ENCODE measurements at regions not wholly inside any gene's neighbourhood (a gene's known extent, or its start where the extent isn't known, plus 50 kb on each side); places are given as distances from the start of the nearest gene placed in this dataset.
"Not testable (repeated sequence)": the region's sequence is repeated elsewhere in the genome, so short reads cannot be mapped to it uniquely, and the experiment has no call there.

DNA sequence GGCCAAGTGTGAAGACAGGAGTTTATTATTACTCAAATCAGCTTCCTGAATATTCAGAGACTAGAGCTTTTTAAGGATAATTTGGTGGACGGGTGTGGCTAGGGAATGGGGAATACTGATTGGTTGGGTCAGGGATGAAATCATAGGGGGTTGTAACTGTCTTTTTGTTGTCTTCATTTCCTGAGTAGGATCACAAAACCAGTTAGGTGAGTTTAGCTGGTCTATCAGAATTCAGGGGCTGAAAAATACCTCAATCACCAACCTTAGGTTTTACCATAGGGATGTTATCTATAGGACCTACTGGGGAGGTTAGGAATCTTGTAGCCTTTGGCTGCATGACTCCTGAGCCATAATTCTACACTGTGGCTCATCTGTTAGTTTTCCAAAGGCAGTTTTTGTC, 235.8 kb downstream of the YTHDC2 start:
- no peaks in the 10 kb centered on the region for H4K20me1 ChIP-seq (ENCODE audit: low read depth, low read length)
- no peak overlapping the region for H3K27ac ChIP-seq (ENCODE audit: low read depth, low read length)
- TF ChIP-seq EZH2phosphoT487 (conservative IDR thresholded peaks at IDR 0.05; ENCODE audit: low read length) (no peak), CTCF (IDR thresholded peaks at IDR 0.05; ENCODE audit: insufficient read depth, low read length, poor library complexity, severe bottlenecking) (no peak)
- H3K4me2 ChIP-seq (ENCODE audit: low read depth, low read length, poor library complexity, severe bottlenecking): no peak overlapping the region
- no peaks in the 10 kb centered on the region for H3K27me3 ChIP-seq (ENCODE audit: low read length)
- H3K9me3 ChIP-seq (ENCODE audit: insufficient read depth, low read length): no peaks in the 10 kb centered on the region
- no peaks in the 10 kb centered on the region for H3K79me2 ChIP-seq (ENCODE audit: insufficient read depth, low read length)
- no peaks in the 10 kb centered on the region for H3F3A ChIP-seq (ENCODE audit: insufficient read depth)
- H3K36me3 ChIP-seq (ENCODE audit: low read length): no peaks in the 10 kb centered on the region
- no peaks in the 10 kb centered on the region for H3K9me2 ChIP-seq (replicated peaks; ENCODE audit: insufficient read depth, low read length)
- H2AFZ ChIP-seq (ENCODE audit: low read depth, low read length, severe bottlenecking): no peak overlapping the region
- no peak overlapping the region for H3K9ac ChIP-seq (ENCODE audit: low read length)
- H3K4me3 ChIP-seq (ENCODE audit: insufficient read depth, low read length, poor library complexity, severe bottlenecking): no peak overlapping the region

DNA sequence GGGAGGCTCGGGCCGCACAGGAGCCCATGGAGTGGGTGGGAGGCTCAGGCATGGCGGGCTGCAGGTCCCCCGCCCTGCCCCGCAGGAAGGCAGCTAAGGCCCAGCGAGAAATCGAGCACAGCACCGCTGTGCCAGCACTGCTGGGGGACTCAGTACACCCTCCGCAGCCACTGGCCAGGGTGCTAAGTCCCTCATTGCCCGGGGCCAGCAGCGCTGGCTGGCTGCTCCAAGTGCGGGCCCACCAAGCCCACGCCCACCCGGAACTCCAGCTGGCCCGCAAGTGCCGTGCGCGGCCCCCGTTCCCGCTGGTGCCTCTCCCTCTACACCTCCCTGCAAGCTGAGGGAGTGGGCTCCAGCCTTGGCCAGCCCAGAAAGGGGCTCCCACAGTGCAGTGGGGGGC, 239.7 kb downstream of the YTHDC2 start:
- H3F3A ChIP-seq (ENCODE audit: insufficient read depth); H3K9me3 ChIP-seq (ENCODE audit: insufficient read depth, low read length); H3K9ac ChIP-seq (ENCODE audit: low read length); H3K79me2 ChIP-seq (ENCODE audit: insufficient read depth, low read length); H2AFZ ChIP-seq (ENCODE audit: low read depth, low read length, severe bottlenecking); H4K20me1 ChIP-seq (ENCODE audit: low read depth, low read length); H3K4me2 ChIP-seq (ENCODE audit: low read depth, low read length, poor library complexity, severe bottlenecking); H3K4me3 ChIP-seq (ENCODE audit: insufficient read depth, low read length, poor library complexity, severe bottlenecking); H3K27me3 ChIP-seq (ENCODE audit: low read length); H3K27ac ChIP-seq (ENCODE audit: low read depth, low read length); H3K36me3 ChIP-seq (ENCODE audit: low read length); H3K9me2 ChIP-seq (replicated peaks; ENCODE audit: insufficient read depth, low read length): not testable (repeated sequence)

GRCh38 chr5:113755516-113755915, 242.0 kb downstream of the YTHDC2 start:
- Histone ChIP-seq H3K9me3 (ENCODE audit: insufficient read depth, low read length) (no peaks in the 10 kb centered on the region), H3K27ac (ENCODE audit: low read depth, low read length) (no peak overlapping the region), H3K27me3 (ENCODE audit: low read length) (no peaks in the 10 kb centered on the region), H2AFZ (ENCODE audit: low read depth, low read length, severe bottlenecking) (no peak overlapping the region), H3K79me2 (ENCODE audit: insufficient read depth, low read length) (no peaks in the 10 kb centered on the region), H3F3A (ENCODE audit: insufficient read depth) (no peaks in the 10 kb centered on the region), H4K20me1 (ENCODE audit: low read depth, low read length) (no peaks in the 10 kb centered on the region), H3K4me3 (ENCODE audit: insufficient read depth, low read length, poor library complexity, severe bottlenecking) (no peak overlapping the region), H3K4me2 (ENCODE audit: low read depth, low read length, poor library complexity, severe bottlenecking) (no peak overlapping the region), H3K9ac (ENCODE audit: low read length) (no peak overlapping the region), H3K36me3 (ENCODE audit: low read length) (no peaks in the 10 kb centered on the region), H3K9me2 (replicated peaks; ENCODE audit: insufficient read depth, low read length) (no peaks in the 10 kb centered on the region)
- no peak for TF ChIP-seq EZH2phosphoT487 (conservative IDR thresholded peaks at IDR 0.05; ENCODE audit: low read length)
- no peak for TF ChIP-seq CTCF (IDR thresholded peaks at IDR 0.05; ENCODE audit: insufficient read depth, low read length, poor library complexity, severe bottlenecking)

GRCh38 chr5:113757508-113757907, 244.0 kb downstream of the YTHDC2 start:
- no peak overlapping the region for H2AFZ ChIP-seq (ENCODE audit: low read depth, low read length, severe bottlenecking)

More at GRCh38 chr5:113757508-113757907, 244.0 kb downstream of the YTHDC2 start:
- no peak overlapping the region for H3K9ac ChIP-seq (ENCODE audit: low read length)
- H3F3A ChIP-seq (ENCODE audit: insufficient read depth): no peaks in the 10 kb centered on the region
- H4K20me1 ChIP-seq (ENCODE audit: low read depth, low read length): no peaks in the 10 kb centered on the region
- H3K9me3 ChIP-seq (ENCODE audit: insufficient read depth, low read length): no peaks in the 10 kb centered on the region
- H3K27me3 ChIP-seq (ENCODE audit: low read length): no peaks in the 10 kb centered on the region
- no peaks in the 10 kb centered on the region for H3K9me2 ChIP-seq (replicated peaks; ENCODE audit: insufficient read depth, low read length)
- H3K4me3 ChIP-seq (ENCODE audit: insufficient read depth, low read length, poor library complexity, severe bottlenecking): no peak overlapping the region
- H3K36me3 ChIP-seq (ENCODE audit: low read length): no peaks in the 10 kb centered on the region
- no peak overlapping the region for H3K27ac ChIP-seq (ENCODE audit: low read depth, low read length)
- no peak for TF ChIP-seq EZH2phosphoT487 (conservative IDR thresholded peaks at IDR 0.05; ENCODE audit: low read length)
- no peak for TF ChIP-seq CTCF (IDR thresholded peaks at IDR 0.05; ENCODE audit: insufficient read depth, low read length, poor library complexity, severe bottlenecking)
- no peak overlapping the region for H3K4me2 ChIP-seq (ENCODE audit: low read depth, low read length, poor library complexity, severe bottlenecking)
- no peaks in the 10 kb centered on the region for H3K79me2 ChIP-seq (ENCODE audit: insufficient read depth, low read length)

Data from SU-DHL-6 (cell line).